GM15510 (cell line): ENCODE measurements at regions not wholly inside any gene's neighbourhood (a gene's known extent, or its start where the extent isn't known, plus 50 kb on each side); places are given as distances from the start of the nearest gene placed in this dataset.
A peak's percentile ranks its signal among the peaks of the same experiment; 100 is the strongest.

Experiments used
- POLR2A ChIP-seq: IDR thresholded peaks from 3 replicates; pipeline ENCODE4 v1.6.1; 2011; ENCODE audit warnings: borderline replicate concordance; ENCODE audit not compliant: insufficient read length; ENCODE audit errors: extremely low read depth

GRCh38 chr14:101669629-101670028, 91.9 kb upstream of the PPP2R5C start:
- TF ChIP-seq POLR2A: no peak

- no peak for TF ChIP-seq POLR2A
Measured at GRCh38 chr14:101673873-101674272, 87.6 kb upstream of the PPP2R5C start.

- no peak for TF ChIP-seq POLR2A
Measured at GRCh38 chr14:101681795-101682194, 79.7 kb upstream of the PPP2R5C start.

GRCh38 chr14:101683365-101683764, 78.1 kb upstream of the PPP2R5C start:
- no peak for TF ChIP-seq POLR2A

DNA sequence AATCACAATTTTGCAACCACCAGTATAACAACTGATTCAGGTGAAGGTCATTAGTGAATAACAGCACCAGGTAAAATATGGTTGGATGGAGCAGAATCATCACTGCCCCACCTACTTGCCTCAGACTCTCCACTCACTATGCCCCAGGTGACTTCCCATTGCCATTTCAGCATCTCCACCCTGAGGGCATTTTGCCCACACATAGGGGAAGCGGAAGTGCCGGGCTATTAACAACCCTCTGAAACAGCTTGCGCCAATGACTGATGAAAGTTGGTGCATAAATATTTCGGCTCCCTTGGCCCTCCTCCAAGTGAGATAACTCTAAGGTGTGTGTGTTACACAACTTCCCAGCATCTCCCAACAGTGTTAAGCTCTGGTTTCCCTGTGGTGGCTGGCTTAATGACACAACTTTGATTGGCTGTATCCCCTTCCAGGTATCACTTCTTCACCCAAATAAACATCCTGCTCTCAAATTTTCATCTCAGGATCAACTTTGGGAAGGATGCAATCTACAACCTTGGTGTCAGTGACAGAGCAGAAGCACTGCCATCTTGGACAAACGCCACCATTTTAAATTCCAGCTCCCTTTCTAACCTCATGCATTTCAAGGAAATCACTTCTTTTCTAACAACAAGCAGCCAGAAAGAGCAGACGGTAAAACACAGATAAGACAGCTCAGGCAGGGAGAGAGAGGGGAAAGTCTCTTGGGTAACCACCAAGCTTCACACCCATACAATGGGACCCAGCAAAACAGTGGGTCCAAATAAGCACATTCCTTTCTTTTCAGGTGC, 73.6 kb upstream of the PPP2R5C start:
- TF ChIP-seq POLR2A: no peak

GRCh38 chr14:101689039-101689501, 72.4 kb upstream of the PPP2R5C start:
- no peak for TF ChIP-seq POLR2A

DNA sequence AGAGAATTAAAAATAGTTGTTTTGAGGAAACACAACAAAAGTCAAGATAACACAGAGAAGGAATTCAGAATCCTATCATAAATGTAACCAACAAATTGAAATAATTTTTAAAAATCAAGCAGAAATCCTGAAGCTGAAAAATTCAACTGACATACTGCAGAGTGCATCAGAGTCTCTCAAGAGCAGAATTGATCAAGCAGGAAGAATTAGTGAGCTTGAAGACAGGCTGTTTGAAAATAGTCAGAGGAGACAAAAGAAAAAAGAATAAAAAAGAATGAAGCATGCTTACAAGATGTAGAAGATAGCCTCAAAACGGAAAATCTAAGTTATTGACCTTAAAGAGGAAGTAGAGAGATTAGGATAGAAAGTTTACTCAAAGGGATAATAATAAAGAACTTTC, 65.8 kb upstream of the PPP2R5C start:
- no peak for TF ChIP-seq POLR2A

DNA sequence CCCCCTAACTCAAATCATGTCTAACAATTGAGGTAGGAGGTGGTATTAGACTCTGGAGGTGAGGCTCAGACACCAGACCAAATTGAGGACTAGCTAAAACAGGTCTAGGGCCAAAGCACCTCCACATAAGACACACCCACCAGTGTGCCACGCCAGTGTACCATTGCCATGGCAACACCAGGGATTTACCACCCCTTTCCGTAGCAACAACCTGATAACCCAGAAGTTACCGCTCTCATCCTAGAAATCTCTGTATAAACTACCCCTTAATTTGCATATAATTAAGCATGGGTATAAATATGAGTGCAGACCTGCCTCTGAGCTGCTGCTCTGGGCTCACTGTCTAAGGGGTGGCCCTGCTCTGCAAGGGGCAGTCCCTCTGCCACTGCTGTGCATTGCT, 57.4 kb upstream of the PPP2R5C start:
- no peak for TF ChIP-seq POLR2A

DNA sequence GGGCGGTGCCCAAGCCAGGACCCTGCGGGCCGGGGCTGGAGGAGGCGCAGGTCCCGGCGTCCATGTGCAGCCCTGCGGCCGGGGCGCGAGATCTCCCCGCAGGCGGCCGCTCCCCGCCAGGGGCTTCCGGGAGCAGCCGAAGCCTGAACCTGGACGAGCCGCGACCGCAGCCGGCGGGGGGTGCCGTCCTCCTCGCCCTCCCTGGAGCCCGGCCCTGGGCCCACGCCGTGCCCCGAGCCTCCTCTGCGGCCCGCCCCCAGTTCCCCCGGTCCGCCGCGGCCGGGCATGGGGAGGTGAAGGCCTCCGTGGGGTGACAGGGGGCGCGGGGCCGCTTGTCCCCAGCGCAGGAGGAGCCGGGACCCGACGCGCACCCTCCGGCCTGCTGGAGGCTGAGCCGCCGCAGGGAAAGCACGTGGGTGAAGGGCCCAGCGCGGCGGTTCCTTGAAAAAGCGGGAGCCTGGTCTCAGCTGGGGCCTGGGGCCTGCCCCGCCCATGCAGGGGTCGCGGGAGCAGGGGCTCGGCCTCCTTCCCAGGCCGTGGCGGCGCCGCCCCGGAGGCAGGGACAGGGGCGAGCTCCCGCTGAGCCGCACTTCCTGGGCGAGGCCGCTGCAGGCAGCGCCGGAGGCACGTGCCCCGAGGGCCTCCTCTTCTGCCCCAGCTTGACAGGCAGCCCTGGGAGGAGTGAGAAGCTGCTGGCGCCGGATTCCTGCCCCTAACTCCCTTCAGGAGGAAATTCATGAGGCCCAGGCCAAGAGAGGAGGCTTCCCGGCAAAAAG, 55.6 kb upstream of the PPP2R5C start:
- TF ChIP-seq POLR2A: peak; percentile 17

GRCh38 chr14:101706509-101707067, 54.9 kb upstream of the PPP2R5C start:
- TF ChIP-seq POLR2A: no peak

DNA sequence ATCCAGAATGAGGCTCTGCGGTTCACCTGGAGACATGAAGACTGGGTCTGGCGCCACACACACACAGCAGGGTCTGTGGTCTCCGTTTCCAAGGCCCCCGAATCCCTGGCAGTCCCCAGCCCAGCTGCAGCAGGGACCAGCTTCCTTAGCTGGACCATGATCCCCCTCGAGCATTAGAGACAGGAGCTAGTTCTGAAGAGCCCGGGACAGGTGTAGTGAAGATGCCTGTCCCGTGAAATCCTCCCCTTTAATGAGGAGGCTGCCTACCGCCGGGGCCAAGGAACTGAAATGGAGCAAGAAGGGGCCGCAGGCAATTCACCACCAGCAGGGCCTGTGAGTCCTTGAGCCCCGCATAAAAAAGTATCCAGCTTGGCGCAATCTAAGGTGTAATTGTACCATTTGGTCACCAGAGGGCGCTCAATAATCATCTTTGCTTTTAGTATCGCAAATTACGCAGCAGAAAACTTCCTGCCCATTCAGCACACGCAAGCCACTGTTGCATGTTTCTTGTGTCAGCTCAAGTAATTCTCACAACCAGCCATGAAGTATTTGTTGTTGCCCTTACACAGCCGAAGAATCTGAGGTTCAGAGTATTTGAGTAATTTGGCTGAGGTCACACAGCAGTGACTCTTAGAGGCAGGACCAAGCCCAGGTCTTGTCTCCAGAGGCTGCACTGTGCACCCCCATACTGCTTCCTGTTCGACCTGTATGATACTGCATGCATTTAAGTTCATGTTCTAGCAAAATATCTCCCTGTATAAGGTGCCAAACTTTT, 54.3 kb upstream of the PPP2R5C start:
- TF ChIP-seq POLR2A: no peak

DNA sequence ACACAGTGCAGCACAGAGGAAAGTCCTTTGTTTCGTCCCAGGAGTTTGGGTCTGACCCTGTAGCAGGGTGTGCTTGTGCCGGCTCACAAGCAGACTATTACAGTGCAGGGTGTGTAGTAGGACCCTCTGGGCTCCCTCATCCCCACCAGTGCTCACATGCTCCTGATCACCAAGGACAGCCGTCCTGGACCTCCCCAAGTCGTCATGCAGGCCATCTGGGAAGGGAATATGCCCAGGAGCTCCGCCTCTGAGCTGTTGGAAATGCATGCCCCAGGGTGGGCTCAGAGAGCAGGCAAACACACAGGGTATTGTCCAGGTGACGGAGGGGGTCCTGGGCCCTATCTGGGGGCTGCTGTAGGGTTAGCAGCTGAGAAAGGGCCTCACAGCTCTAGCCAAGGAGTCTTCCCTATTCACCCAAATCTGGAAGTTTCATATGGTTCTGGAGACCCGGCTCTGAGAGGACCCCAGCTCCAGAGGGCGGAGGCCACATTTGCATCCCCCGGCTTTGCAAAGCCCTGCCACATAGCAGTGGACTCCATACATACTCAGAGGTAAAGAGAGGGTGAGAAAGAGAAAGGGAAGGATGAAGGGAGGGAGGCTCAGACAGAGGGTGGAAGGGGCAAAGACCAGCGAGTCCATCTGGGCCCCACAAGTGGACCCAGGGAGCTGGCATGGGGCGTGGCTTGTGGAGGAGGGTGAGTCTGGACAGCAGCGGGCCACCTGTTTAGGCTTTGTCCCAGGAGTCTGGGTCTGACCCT, 53.5 kb upstream of the PPP2R5C start:
- no peak for TF ChIP-seq POLR2A

- TF ChIP-seq POLR2A: no peak
Measured at GRCh38 chr14:101708853-101709532, 52.5 kb upstream of the PPP2R5C start.

GRCh38 chr14:101709533-101709881, 52.0 kb upstream of the PPP2R5C start:
- no peak for TF ChIP-seq POLR2A
